ENCODE measurements at regions not wholly inside any gene's neighbourhood (a gene's known extent, or its start where the extent isn't known, plus 50 kb on each side); places are given as distances from the start of the nearest gene placed in this dataset.
A peak's percentile ranks its signal among the peaks of the same experiment; 100 is the strongest.

GRCh38 chr11:112858289-112859023 lies 102.8 kb upstream of the NCAM1 start:
- ATAC-seq (no peak), DNase-seq (ENCODE audit: low spot score in 2 of 2) (no peak)
- Mint-ChIP-seq H3K27ac (no peak overlapping the region), H3K36me3 (peaks cover 5 to 6% of the 10 kb centered on the region in 2 donors), H3K9me3 (peaks cover 12 to 19% of the 10 kb centered on the region in 2 donors)

GRCh38 chr11:112859787-112860186 lies 101.4 kb upstream of the NCAM1 start:
- no peak for ATAC-seq
- peaks cover 12 to 24% of the 10 kb centered on the region in 2 donors for H3K9me3 Mint-ChIP-seq

GRCh38 chr11:112861356-112861755 lies 99.9 kb upstream of the NCAM1 start:
- DNase-seq (ENCODE audit: low spot score in 2 of 2) (no peak), ATAC-seq (no peak)
- Mint-ChIP-seq H3K27ac (no peak overlapping the region), H3K36me3 (peaks cover 5 to 6% of the 10 kb centered on the region in 2 donors), H3K9me3 (peaks cover 12 to 24% of the 10 kb centered on the region in 2 donors)

More at GRCh38 chr11:112859787-112860186, 101.4 kb upstream of the NCAM1 start:
- no peak overlapping the region for H3K27ac Mint-ChIP-seq
- H3K36me3 Mint-ChIP-seq: peaks cover 5 to 6% of the 10 kb centered on the region in 2 donors
- DNase-seq (ENCODE audit: low spot score in 2 of 2): no peak

- DNase-seq (ENCODE audit: low spot score in 2 of 2): no peak
- Mint-ChIP-seq H3K27ac (no peak overlapping the region), H3K9me3 (peaks cover 12 to 19% of the 10 kb centered on the region in 2 donors), H3K36me3 (peaks cover 5 to 6% of the 10 kb centered on the region in 2 donors)
- no peak for ATAC-seq
These were observed 97.9 kb upstream of the NCAM1 start for GRCh38 chr11:112863305-112863704.

GRCh38 chr11:112864672-112865071 lies 96.5 kb upstream of the NCAM1 start:
- Mint-ChIP-seq H3K9me3 (peaks cover 7 to 15% of the 10 kb centered on the region in 2 donors), H3K36me3 (peaks cover 1 to 6% of the 10 kb centered on the region in 2 donors), H3K27ac (no peak overlapping the region)
- DNase-seq (ENCODE audit: low spot score in 2 of 2) (no peak), ATAC-seq (no peak)

- Mint-ChIP-seq H3K27ac (no peak overlapping the region), H3K36me3 (no peaks in the 10 kb centered on the region), H3K9me3 (peaks cover 0 to 5% of the 10 kb centered on the region in 2 donors)
- DNase-seq (ENCODE audit: low spot score in 2 of 2) (no peak), ATAC-seq (no peak)
These were observed 89.2 kb upstream of the NCAM1 start for GRCh38 chr11:112871909-112872500.

GRCh38 chr11:112874980-112875379 lies 86.2 kb upstream of the NCAM1 start:
- Mint-ChIP-seq H3K9me3 (peaks cover 0 to 5% of the 10 kb centered on the region in 2 donors), H3K27ac (no peak overlapping the region), H3K36me3 (no peaks in the 10 kb centered on the region)
- DNase-seq (ENCODE audit: low spot score in 2 of 2) (no peak), ATAC-seq (no peak)

- no peak overlapping the region for H3K27ac Mint-ChIP-seq
- no peak for ATAC-seq
- DNase-seq (ENCODE audit: low spot score in 2 of 2): no peak
- peaks cover 0 to 4% of the 10 kb centered on the region in 2 donors for H3K9me3 Mint-ChIP-seq
- no peaks in the 10 kb centered on the region for H3K36me3 Mint-ChIP-seq
These were observed 83.6 kb upstream of the NCAM1 start for GRCh38 chr11:112877581-112877980.

- Mint-ChIP-seq H3K36me3 (no peaks in the 10 kb centered on the region), H3K27ac (no peak overlapping the region), H3K9me3 (no peaks in the 10 kb centered on the region)
- DNase-seq (ENCODE audit: low spot score in 2 of 2) (no peak), ATAC-seq (no peak)
These were observed 83.1 kb upstream of the NCAM1 start for GRCh38 chr11:112878033-112878601.

- ATAC-seq (peak in 1 of 2 donors; percentile 37), DNase-seq (ENCODE audit: low spot score in 2 of 2) (no peak)
- Mint-ChIP-seq H3K27ac (no peak overlapping the region), H3K9me3 (no peaks in the 10 kb centered on the region), H3K36me3 (no peaks in the 10 kb centered on the region)
These were observed 80.7 kb upstream of the NCAM1 start for GRCh38 chr11:112880495-112880894.

- no peaks in the 10 kb centered on the region for H3K36me3 Mint-ChIP-seq
- DNase-seq (ENCODE audit: low spot score in 2 of 2) (no peak), ATAC-seq (no peak)
- H3K27ac Mint-ChIP-seq: no peak overlapping the region
- no peaks in the 10 kb centered on the region for H3K9me3 Mint-ChIP-seq
These were observed 79.8 kb upstream of the NCAM1 start for GRCh38 chr11:112881461-112881860.

- DNase-seq (ENCODE audit: low spot score in 2 of 2): no peak
- no peak overlapping the region for H3K27ac Mint-ChIP-seq
- H3K36me3 Mint-ChIP-seq: no peaks in the 10 kb centered on the region
- no peak for ATAC-seq
- no peaks in the 10 kb centered on the region for H3K9me3 Mint-ChIP-seq
These were observed 78.5 kb upstream of the NCAM1 start for GRCh38 chr11:112882494-112883381.

GRCh38 chr11:112884012-112884767 lies 77.0 kb upstream of the NCAM1 start:
- H3K36me3 Mint-ChIP-seq: no peaks in the 10 kb centered on the region
- H3K27ac Mint-ChIP-seq: no peak overlapping the region
- ATAC-seq (no peak), DNase-seq (ENCODE audit: low spot score in 2 of 2) (no peak)
- H3K9me3 Mint-ChIP-seq: no peaks in the 10 kb centered on the region

GRCh38 chr11:112885744-112886433 lies 75.3 kb upstream of the NCAM1 start:
- no peaks in the 10 kb centered on the region for H3K9me3 Mint-ChIP-seq
- H3K27ac Mint-ChIP-seq: no peak overlapping the region
- no peak for ATAC-seq
- DNase-seq (ENCODE audit: low spot score in 2 of 2): no peak
- no peaks in the 10 kb centered on the region for H3K36me3 Mint-ChIP-seq

GRCh38 chr11:112886434-112887370 lies 74.5 kb upstream of the NCAM1 start:
- no peak overlapping the region for H3K27ac Mint-ChIP-seq
- peaks cover 0 to 3% of the 10 kb centered on the region in 2 donors for H3K9me3 Mint-ChIP-seq
- no peaks in the 10 kb centered on the region for H3K36me3 Mint-ChIP-seq
- DNase-seq (ENCODE audit: low spot score in 2 of 2): no peak
- no peak for ATAC-seq

Data from activated naive CD4-positive, alpha-beta T cell treated with anti-CD3 and anti-CD28 coated beads, Interleukin-2, amount 50 U/mL, for 72 hours (primary cell).